GM19467 (cell line): ENCODE measurements at regions not wholly inside any gene's neighbourhood (a gene's known extent, or its start where the extent isn't known, plus 50 kb on each side); places are given as distances from the start of the nearest gene placed in this dataset.

ENCODE experiments used
- ATAC-seq: cut with Tn5 transposase; IDR thresholded peaks from one replicate; pipeline ENCODE4 v1.9.1; 2021; ENCODE audit warnings: mild to moderate bottlenecking, moderate library complexity; ENCODE audit not compliant: unreplicated experiment

DNA sequence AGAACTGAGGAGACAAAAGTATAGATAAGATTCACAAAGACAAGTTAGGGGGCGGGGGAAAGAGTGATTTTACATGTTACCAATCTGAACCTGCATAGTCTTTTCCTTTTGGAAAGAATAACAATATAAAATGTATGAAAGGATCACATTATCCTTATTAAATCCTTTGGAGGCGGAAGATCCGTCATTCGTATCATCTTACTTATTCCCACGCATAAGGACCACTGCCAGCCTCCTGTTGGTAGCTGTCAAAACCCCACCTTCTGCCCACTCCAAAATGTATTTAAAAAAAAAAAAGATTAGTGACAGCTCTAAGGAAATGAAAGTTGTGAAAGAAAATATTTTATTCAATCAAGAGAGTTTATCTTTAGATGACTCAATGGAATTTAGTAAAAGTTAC lies 821.0 kb upstream of the CELF2 start:
- no peak for ATAC-seq

DNA sequence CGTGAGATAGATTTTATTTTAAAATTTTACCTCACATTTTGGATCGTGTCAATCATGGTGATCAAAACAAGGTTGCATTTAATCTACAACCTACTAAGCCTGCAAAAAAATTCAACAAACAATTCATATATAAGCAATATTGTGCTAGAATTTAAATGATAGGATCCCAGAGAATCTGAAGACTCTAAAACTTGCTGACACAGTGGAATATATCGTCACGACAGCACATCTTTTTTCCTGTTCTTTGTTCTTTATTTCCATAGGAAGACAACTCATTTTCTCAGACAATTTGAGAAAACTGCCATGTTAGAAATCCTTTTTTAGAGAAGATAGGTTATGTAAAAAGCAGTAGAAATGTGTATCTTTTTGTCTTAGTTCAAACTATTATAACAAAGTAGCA lies 820.2 kb upstream of the CELF2 start:
- no peak for ATAC-seq

DNA sequence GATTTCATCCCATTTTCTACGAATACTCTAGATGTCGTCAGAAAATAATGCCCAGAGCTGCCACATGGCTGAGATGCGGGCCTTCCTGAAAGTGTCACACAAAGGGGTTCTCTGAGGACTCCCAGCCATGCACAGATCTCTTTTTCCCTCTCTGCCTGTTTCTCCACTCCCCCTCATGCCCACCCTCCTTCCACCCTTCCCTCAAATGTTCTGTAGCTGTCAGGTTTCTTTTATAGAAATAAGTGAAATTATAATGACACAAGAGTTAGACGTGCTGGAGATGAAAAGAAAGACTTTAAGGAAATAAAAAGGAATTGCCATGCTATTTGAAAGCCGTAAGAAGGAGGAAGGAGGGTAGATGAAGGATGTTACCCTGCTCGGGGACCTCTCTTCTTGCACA lies 819.3 kb upstream of the CELF2 start:
- ATAC-seq, result no peak

DNA sequence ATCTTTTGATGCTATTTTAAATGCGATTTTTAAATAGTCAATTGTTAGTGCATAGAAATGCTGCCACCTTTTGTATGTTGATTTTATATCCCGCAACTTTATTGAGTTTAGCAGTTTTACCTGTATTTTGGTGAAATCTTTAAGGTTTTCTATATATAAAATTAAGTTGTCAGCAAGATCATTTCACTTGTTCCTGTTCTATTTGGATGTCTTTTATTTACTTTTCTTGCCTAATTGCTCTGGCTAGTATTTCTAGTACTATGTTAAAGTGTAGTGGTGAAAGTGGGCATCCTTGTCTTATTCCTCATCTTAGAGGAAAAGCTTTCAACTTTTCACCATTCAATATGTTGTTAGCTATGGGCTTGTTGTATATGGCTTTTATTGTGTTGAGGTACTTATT lies 813.3 kb upstream of the CELF2 start:
- no peak for ATAC-seq

DNA sequence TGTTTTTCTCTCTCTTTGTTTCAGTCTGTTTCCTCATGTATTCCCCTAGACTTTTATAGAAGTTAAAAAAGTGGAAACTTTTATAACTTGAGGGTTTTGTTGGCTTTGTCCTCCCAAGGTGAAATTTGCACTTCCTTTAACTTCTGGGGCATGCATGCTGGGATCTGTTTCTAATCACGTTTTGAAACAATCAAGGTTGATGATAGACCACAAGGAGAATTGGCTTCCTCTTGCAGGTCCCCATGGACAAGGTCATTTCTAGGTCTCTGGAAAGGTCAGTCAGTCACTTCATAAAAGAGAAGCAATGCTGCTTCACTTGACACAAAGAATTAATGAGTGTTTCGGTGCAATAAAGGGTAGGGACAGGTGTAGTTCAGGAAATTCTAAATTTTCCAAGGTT lies 811.8 kb upstream of the CELF2 start:
- ATAC-seq, result no peak

DNA sequence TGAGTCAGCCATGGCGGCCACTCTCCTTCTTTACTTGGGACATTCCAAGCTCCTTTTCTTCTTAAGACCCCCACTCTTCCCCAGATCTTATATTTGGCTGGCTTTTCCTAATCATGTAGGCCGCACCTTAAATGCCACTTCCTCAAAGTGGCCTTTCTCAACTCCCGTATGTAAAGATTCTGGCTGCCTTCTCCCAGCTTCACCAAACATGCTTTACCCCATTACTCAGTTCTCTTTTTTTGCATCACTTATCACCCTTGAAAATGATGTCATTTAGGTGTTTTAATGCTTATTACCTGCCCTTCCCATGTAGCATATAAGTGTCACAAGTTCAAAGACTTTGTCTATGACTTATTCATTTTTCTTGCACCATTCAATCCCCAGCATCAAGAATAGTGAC lies 810.1 kb upstream of the CELF2 start:
- ATAC-seq, result no peak

DNA sequence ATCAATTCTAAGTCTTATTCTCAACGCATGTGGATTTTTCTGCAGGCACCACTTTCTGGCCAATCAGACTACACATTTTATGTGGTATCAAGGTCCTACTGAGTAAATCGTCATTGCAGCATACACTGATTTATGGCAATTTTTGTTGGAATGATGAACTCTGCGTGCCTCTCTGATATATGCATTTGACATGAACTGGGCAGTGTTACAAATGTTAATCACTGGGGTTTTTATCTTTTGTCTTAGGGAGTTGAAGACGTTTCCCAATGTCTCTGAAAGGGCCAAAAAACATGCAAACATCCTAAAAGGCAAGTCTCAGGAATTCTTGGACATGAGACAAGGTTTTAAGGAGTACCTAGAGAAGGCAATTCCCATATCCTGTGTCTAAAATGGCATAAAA lies 809.5 kb upstream of the CELF2 start:
- ATAC-seq, result no peak

DNA sequence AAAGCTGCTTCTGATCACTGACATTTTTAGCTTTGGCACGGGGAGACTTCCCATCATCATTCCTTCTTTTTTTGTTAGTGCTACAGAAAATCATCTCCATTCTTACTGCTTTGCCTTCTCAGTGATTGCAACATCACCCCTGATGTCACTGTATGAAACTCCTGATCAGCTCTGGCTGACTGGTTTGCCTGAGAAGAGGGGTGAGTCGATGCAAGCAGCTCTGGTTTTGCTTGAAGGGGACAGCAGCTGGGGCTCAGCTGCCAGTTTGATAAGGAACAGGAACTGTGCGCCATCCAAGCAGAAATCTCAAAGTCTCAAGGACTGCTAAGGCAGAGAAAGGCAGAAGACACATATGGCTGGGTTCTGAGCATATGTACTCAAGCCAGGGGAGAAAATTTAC lies 808.5 kb upstream of the CELF2 start:
- ATAC-seq, result no peak

DNA sequence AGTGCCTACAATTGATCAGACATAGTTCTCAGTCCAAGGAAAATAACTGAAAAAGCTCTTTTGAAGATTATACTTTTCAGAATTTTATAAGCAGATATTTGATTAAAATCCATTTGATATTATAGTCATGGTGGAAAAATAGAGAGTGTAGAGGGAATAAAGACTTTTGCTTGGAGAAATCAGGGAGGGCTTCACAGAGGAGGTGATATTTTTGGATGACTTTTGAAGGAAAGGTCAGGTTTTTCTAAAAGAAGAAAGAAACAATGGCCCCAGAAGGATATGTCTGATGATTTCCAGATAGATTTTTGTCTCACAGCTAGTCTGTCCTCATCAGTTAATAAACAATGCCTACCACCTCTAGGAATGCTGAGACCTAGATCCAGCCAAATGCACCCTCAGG lies 806.3 kb upstream of the CELF2 start:
- no peak for ATAC-seq

DNA sequence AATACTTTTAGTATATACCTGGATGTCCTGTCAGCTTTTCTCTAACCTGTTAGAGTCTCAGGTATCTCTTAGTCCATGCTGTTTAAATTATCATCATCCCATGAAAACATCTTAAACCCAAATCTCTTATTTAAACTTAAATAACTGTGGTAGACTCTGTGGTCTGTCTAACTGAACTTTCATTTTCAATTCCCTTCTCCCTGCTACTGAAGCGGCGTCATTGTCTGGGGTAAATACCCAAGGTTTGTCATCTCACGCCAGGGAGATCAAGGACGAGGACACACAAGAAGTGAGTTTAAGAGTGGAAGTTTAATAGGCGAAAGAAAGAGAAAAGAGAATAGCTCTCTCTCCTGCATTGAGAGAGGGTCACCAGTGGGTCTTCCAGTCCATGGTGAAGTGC lies 804.4 kb upstream of the CELF2 start:
- ATAC-seq, result no peak

DNA sequence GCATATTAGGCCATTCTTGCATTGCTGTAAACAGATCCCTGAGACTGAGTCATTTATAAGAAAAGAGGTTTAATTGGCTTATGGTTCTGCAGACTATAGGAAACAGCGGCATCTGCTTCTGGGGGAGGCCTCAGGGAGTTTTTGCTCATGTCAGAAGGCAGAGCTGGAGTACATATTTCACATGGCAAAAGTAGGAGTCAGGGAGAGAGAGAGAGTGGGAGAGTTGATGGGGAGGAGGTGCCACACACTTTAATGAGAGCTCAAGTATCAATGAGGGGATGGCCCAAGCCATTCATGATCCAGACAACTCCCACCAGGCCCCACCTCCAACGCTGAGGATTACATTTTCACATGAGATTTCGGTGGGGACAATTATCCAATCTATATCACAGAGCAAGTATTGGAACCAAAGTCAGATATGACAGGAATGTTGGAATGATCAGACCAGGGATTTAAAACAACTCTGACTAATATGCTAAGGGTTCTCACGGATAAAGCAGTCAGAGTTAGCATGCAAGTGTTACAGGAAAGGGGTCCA lies 795.3 kb upstream of the CELF2 start:
- no peak for ATAC-seq

DNA sequence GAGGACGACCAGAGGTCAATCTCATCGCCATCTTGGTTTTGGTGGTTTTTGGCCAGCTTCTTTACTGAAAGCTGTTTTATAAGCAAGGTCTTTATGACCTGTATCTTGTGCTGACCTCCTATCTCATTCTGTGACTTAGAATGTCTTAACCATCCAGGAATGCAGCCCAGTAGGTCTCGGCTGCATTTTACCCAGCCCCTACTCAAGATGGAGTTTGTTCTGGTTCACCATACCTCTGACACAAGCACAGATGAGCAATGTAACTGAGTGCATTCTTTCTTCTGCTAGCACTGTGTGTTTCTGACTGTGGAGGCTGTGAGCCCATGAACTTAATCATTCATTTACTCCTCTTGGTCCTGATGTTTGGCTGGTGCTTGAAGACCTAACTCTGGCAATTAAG lies 794.5 kb upstream of the CELF2 start:
- no peak for ATAC-seq

DNA sequence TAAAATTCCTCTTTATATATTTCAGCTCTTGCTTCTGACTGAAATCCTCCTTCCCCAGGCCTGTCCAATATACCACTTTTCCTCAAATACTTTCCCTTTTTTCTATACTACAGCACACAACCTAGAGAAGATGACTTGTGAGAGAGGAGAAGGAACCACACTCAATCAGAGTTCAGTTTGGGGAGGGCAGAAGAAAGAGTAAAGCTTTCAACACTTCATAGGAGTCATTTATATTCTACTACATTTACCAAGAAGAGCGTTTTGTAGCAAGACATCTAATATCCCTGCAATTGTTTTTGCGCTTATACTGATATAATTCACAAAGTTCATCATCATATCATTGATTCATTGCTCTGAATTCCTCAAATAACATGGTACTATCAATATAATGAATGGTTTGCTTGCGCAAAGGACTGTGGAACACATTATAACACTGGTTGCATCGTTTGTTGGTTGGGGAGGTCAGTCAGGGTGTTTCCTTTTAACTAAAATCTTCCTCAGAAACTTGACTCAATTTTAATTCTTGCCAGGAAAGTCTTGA lies 792.5 kb upstream of the CELF2 start:
- no peak for ATAC-seq

DNA sequence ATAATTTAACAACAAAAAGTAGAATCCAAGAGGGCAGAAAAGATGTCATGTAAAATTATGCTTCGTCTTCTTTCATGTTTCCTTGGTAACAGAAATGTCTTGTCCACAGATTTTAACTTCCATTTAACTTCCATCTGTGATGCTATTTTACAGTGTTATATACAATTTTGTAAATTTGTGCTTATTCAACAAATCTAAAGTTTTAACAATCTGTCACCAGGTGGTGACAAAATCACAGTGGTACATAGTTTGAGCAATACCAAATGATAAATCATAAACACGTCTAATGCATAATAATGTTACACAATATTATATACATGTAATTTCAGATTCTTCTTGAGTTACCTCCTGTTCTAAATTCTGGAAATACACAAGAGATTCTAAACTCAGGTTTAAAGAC lies 784.4 kb upstream of the CELF2 start:
- no peak for ATAC-seq

DNA sequence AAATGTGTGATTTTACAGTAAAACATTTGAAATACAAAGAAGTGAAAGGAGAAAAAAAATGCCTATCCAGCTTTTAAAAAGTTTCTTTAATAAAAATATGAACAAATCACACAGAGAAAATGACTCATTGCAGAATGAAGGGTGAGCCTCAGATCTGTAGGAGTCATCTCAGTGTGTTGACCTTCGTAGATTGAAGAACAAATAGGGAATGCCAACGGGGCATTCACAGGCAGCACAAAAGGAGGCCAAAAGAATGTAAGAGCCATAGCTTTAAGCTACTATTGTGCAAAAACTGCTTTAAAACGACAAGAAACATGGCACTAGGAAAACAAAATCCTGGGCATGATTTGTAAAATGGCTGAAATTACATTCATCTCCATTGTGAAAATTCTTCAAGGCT lies 782.7 kb upstream of the CELF2 start:
- ATAC-seq, result no peak

DNA sequence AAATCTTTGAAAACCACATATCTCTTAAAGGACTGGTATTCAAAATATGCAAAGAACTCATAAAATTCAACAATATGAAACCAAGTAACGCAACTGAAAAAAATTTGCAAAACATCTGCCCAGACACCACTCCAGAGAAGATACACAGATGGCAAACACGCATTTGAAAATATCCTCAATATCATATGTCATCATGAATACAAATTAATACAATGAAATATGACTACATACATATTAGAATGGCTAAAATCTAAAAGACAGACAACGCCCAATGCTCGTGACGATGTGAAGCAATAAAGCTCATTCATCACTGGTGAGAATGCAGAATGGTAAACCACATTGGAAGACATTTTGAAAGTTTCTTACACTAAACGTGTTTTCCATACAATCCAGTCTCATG lies 770.1 kb upstream of the CELF2 start:
- ATAC-seq, result no peak

DNA sequence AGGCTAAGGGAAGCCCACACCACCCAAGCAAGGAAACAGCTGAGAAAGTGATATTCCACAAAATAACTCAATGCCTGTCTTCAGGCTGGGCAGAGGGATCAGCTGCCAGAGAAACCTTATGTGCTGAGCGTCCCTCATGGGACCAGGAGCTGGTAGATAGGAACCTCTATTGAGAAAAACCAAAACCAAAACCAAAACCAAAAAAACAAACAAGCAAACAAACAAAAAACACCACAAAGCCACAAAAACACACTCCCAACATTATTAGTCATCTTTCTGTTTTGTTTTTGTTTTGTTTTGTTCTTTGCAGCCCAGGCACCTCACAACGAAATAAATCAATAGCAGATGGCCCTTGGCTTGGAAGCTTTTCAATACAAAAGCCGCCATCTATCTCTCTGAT lies 760.8 kb upstream of the CELF2 start:
- ATAC-seq, result no peak

DNA sequence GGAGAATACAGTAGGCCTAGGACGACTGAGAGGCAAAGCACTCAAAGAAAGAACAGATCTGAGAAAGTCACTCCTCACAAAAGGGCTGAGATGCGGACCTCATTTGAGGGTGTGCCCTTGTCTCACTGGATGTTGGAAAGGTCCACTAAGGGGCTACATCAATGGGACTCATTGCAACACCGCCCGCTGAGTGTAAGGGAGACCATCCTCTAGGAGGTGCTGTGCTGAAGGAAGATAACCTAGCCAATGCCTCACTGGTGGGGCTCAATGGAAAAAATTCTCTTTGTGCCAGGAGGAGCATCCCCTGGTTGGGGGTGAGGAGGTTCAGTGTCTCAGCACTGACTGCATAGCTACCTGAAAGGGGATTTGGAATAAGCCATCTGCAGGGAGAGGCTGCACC lies 758.7 kb upstream of the CELF2 start:
- no peak for ATAC-seq

DNA sequence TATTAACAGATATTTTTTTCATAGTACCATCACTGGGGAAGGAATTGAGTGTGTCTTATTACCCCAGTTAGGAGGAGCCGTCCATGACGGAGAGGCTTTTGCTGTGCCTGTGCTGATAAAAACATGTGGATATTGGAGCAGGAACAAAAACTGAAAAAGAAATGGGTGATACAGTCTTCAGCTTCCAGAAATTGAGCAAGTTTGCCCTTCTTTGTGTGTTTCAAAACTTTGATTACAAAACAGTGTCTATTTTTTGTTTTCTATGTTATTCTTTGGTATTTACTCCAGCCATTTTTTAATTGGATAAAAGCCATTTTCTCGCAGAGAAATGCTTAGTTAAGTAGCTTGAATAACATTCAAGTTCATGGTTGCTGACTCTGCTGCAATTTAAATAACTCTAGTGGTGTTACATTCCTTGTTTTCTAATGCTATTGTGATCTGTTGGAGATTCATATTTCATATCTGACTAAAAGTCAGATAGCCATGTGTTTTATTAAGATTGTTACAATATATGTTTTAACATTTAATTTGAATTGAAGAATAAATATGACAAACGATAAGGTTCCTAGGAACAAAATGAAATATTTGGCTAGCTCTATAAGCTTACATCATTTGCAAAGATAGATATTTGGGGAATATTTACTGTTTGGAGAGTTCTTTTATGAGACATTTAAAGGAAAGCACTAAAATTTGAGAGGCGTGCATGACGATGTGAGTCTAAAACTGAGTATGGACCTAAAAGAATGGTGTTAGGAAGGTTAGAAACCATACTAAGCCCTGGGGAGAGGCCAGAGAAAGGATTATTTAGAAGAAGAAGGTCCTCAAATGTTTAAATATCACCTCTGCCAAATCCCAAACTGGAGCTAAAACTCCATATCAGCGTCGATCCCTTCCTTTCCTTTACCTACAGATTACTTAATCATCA lies 747.3 kb upstream of the CELF2 start:
- ATAC-seq, result no peak

DNA sequence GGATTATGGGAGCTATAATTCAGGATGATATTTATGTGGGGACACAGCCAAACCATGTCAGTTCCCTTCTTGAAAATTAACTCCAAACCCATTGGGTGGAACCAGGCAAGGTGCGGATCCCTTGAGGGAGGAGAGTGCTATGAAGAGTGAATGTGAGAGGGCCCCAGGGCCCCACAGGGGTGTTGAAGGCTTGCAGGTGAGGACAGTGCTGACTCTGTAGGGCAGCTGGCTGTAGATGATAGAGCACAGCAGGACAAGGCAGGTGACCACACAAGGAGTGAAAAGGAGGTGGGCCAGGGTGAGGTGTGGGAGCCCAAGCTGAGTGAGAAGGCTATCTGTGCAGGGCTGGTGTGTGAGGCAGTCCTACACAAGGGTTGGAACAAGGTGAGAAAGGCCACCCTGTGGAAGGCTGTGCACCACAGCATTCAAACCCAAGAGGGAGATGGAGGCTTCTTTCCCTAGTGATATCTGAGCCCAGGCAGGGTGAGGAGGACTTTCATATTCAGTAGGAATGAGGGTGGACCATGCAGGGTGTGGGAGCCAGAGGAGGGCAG lies 746.0 kb upstream of the CELF2 start:
- ATAC-seq, result no peak

DNA sequence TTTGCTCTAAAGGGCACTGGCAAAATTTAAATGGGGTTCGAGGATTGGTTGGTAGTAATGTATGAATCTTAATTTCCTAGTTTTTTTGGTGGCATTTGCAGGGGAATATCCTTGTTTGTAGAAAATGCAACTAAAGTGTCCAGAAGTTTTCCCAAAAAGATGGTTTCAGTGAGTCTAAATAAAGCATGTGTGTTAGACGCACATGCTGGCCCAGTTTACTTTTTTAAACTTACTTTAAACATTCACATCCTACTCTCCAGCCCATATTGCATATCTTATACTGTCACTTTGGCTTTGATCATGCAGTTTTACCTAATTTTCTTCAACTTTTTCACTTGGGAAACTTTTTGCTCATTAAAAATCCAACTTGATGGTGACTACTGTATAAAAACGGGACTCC lies 744.0 kb upstream of the CELF2 start:
- ATAC-seq, result no peak

DNA sequence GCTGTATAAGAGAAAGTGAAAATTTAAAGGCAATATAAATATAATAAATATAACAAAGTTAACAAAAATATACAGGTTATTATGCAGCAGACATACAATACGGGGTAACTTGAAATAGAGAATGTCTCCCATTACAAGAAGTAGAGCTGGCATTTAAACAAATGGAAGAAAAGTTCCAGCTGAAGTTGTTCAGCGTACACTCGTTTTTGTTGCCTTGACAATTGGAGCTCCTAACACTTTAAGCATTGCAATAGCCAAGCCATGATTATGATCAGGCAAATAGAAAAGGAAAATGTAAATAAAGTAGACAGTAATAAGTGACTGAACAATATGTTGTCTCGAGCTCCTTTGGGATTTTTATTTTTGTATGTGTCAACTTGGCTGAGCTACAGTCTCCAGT lies 737.8 kb upstream of the CELF2 start:
- ATAC-seq, result no peak
